Middle frontal gyrus (tissue), 1 donor: ENCODE measurements at regions not wholly inside any gene's neighbourhood (a gene's known extent, or its start where the extent isn't known, plus 50 kb on each side); places are given as distances from the start of the nearest gene placed in this dataset.

Experiments used
- DNase-seq: peaks from one replicate; pipeline ENCODE4 v3.0.0-alpha.2; 2015; ENCODE audit warnings: low spot score; ENCODE audit errors: extremely low spot score

DNA sequence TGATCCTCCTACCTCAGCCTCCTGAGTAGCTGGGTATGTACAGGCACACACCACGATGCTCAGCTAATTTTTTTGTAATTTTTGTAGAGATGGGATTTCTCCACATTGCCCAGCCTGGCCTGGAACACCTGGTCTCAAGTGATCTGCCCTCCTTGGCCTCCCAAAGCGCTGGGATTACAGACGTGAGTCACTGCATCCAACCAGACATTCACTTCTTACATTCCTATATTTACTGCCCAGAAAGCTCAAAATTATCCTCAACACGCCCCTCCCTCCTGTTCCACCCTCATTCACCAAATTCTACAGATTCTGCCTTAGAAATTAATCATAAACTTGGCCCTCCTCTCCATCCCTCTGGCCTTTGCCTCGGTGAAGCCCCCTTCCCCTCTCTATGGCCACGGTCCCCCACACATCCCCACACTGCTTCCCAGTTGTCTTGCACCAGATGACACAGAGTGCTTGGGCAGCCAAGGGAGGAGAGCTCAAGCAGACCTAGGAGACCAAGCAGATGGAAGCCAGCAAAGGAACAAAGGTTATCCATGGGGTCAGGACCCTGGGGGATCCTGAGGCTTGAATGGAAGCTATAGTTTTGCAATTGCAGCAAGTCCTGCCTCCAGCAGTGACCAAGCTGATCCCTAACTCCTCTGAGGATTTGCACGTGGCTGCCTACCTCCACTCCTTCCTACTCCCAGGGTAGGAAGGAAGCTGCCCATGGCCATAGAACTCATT, 213.2 kb upstream of the FOXN3 start:
- DNase-seq, result no peak

- DNase-seq, result no peak
Measured at GRCh38 chr14:89629383-89629782, 212.3 kb upstream of the FOXN3 start.

- no peak for DNase-seq
Measured at GRCh38 chr14:89628521-89628920, 211.5 kb upstream of the FOXN3 start.

GRCh38 chr14:89626233-89626806, 209.3 kb upstream of the FOXN3 start:
- DNase-seq, result no peak

- DNase-seq, result no peak
Measured at GRCh38 chr14:89625731-89626232, 208.7 kb upstream of the FOXN3 start.

DNA sequence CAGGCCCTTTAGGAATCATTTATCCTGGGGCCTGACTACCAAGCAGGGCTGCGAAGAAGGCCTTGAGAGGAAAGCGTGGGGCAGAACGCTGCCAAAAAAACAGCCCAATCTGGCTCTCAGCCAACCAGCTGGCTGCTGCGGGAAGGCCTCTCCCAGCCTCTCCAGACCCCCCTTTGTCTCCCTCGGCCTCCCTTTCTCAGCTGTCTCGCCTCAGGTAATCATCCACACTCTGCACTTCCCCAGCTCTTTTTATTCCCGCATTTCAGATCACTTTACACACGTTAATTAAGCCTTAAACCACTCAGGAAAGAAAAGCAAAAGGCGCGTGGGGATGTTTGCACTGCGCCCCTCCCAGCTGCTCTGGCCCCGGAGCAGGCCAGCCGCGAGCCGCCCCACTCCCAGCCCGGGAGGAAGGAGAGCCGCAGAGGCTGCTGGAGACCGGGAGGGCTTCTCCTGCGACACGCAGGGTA, 208.2 kb upstream of the FOXN3 start:
- no peak for DNase-seq

- no peak for DNase-seq
Measured at GRCh38 chr14:89624500-89625156, 207.6 kb upstream of the FOXN3 start.

- no peak for DNase-seq
Measured at GRCh38 chr14:89621791-89622638, 205.0 kb upstream of the FOXN3 start.

- DNase-seq, result no peak
Measured at GRCh38 chr14:89621009-89621421, 204.0 kb upstream of the FOXN3 start.

DNA sequence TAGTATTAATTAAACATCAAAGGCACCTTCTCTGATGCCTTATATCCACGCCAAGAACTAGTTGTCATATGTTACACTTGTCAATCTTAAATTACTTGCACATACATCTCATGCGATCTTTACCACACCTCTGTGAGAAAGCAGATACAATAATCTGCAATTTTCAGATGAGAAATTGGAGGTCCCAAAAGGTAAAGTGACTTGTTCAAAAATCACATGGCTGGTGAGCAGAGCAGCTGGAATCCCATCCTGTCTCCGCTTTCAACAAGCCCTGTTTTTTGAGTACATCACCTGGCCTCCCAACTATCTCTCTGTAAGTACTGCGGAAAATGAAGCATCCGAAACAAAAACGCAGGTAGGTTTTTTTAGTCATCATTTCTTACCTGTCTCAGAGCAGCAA, 203.4 kb upstream of the FOXN3 start:
- DNase-seq, result no peak

DNA sequence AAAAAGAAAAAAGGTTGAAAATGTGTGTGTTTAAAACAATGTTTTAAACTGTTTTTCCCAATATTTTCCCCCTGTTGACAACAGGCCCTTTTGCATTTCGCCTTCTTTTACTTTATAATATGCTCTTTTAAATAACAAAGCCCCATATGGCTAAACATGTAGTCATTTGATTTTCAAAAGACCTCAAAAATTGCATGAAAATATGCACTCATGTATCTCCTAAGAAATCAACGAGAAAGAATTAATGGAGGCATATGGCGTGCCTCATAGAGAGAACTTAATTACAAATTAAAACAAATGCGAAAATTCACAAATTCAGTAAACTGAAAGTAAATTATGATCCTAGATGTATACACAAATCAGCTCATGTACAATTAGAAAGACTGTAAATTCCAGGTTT, 202.6 kb upstream of the FOXN3 start:
- DNase-seq, result no peak

GRCh38 chr14:89618811-89619551, 201.9 kb upstream of the FOXN3 start:
- peak; percentile 48 for DNase-seq

- DNase-seq, result no peak
Measured at GRCh38 chr14:89618330-89618708, 201.3 kb upstream of the FOXN3 start.

DNA sequence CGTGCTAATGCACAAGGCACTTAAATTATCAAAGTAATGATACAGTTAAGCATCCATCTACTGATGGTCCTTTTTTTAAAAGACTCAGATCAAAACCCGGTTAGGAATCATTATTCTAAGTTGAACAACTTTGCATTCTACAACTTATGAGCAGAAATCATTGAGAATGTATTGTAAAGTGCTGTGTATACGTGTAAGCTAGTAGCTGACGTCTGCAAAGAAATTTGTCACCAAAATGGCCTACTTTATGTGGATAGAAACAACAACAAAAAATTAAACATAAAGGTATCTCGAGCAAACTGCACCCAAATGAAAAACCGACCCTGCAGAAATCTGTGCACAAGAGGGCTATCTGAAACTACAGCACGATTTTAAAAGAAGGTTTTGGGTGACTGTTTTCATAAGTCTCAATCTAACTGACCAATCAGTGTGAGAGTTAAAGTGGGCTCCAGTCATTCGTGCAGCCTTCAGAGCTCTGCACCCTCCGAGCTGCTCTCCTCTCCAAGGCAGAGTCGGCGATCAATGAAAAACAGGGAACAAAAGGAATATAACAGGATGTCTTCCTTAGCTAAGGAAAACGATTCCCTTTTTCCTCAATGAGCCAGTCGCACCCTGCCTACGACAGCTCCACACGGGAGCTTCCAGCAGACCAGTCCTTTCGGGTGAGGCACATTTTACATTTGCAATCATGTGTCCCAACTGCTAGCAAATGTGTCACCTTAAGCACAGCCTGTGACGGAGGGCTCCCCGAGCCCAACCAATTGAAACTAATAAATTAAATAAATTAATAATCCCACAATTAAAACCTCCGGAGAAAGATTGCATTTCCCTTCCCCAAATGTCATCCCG, 200.7 kb upstream of the FOXN3 start:
- DNase-seq, result peak; percentile 22

DNA sequence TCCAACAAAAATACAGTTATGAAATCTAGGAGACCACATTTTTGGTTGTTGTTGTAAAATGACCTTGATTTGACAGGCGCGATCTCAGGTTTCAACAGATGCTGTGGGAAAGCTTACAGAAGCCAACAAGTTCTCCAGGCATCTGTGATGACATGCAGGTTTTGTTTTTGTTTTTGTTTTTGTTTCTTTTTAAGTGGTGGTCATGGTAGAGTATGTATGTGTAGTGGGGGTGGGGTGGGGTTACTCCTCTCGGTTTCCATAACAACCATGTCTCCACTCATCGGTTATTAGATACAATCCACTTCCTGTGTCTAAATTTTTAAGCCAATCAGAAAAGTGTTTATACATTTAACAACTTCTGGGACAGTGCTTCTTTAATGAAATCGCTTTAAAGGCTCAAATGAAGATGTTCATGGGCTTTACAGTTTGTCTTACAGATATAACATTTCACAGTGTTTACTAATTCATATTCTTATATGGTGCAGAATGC, 199.9 kb upstream of the FOXN3 start:
- no peak for DNase-seq

- no peak for DNase-seq
Measured at GRCh38 chr14:89616425-89616824, 199.4 kb upstream of the FOXN3 start.

GRCh38 chr14:89615421-89615820, 198.4 kb upstream of the FOXN3 start:
- DNase-seq, result no peak

GRCh38 chr14:89614009-89614691, 197.1 kb upstream of the FOXN3 start:
- no peak for DNase-seq
